OCI-LY3 (cell line): ENCODE measurements at regions not wholly inside any gene's neighbourhood (a gene's known extent, or its start where the extent isn't known, plus 50 kb on each side); places are given as distances from the start of the nearest gene placed in this dataset.

Experiments
- CTCF ChIP-seq: fragments of 200-600, 300-600 bp; sonication (generic); IDR thresholded peaks from 2 replicates; pipeline ENCODE4 v1.5.1; 2014; ENCODE audit warnings: antibody characterized with exemption, low read length, low read depth
- EZH2phosphoT487 ChIP-seq: fragments of 200-600 bp; shearing (Covaris generic); IDR thresholded peaks from 2 replicates; pipeline ENCODE4 v1.6.1; 2018; ENCODE audit warnings: antibody characterized with exemption, mixed run types, low read depth

GRCh38 chr4:53720776-53721175 lies 129.5 kb upstream of the LNX1 start:
- no peak for TF ChIP-seq CTCF
- TF ChIP-seq EZH2phosphoT487 = no peak
